Endothelial cell of umbilical vein (primary cell): ENCODE measurements at regions not wholly inside any gene's neighbourhood (a gene's known extent, or its start where the extent isn't known, plus 50 kb on each side); places are given as distances from the start of the nearest gene placed in this dataset.

Experiments used
- BruUV-seq: library from RNA; stranded (reverse); fragments of 400-500 nt; replicated peaks from 2 replicates; lab custom pipeline; 2021; lab: Mats Ljungman, UMichigan
- CTCF ChIA-PET: fragments of 300-600, 350-600 bp; sonication (Branson Sonifier 250); formaldehyde crosslinking; loops from one replicate; lab custom pipeline; 2021; ENCODE audit warnings: antibody characterized with exemption, inconsistent platforms; lab: Charles Lee
- POLR2A ChIA-PET: fragments of 300-600, 350-600 bp; sonication (Branson Sonifier 250); formaldehyde crosslinking; loops from one replicate; lab custom pipeline; 2021; ENCODE audit warnings: antibody characterized with exemption, inconsistent platforms; lab: Charles Lee
- DNase-seq: peaks from one replicate; pipeline ENCODE4 v3.0.0-alpha.2; 2011; ENCODE audit warnings: low read depth, low spot score
- FAIRE-seq: peaks from 2 replicates; lab custom pipeline; 2011; peaks lifted over from hg19 to GRCh38; lab: Jason Lieb, UNC
- H2AFZ ChIP-seq: 2 replicates; pipeline ENCODE4 v1.6.0; 2012; ENCODE audit warnings: low read depth, low read length, control low read depth, inconsistent platforms
- H3K27ac ChIP-seq: 2 replicates; pipeline ENCODE4 v1.5.1; 2011; ENCODE audit warnings: low read depth, mild to moderate bottlenecking, control low read depth, low read length, moderate library complexity; ENCODE audit not compliant: insufficient read depth
- H3K27me3 ChIP-seq, 2 experiments: 2 replicates each; pipeline versions ENCODE4 v1.6.0 to v1.6.1; 2011; ENCODE audit warnings: low read length in 2 of 2, mixed read lengths in 1 of 2; ENCODE audit not compliant: control insufficient read depth in 2 of 2, insufficient read depth in 2 of 2
- H3K36me3 ChIP-seq, 2 experiments: 2 replicates in 1 of 2; 3 replicates in 1 of 2; pipeline ENCODE4 v1.5.1; 2011; ENCODE audit warnings: low read length in 2 of 2, mild to moderate bottlenecking in 1 of 2, moderate library complexity in 1 of 2; ENCODE audit not compliant: control insufficient read depth in 2 of 2, insufficient read depth in 2 of 2; ENCODE audit errors: extremely low read depth in 1 of 2
- H3K4me1 ChIP-seq: 3 replicates; pipeline ENCODE4 v1.5.1; 2011; ENCODE audit warnings: mild to moderate bottlenecking, low read length; ENCODE audit not compliant: control insufficient read depth, insufficient read depth; ENCODE audit errors: extremely low read depth
- H3K4me2 ChIP-seq: 2 replicates; pipeline ENCODE4 v1.6.1; 2011; ENCODE audit warnings: low read length, control low read depth, mixed read lengths; ENCODE audit not compliant: insufficient read depth
- H3K4me3 ChIP-seq, 3 experiments: fragments of 200-600 bp in 1 of 3; sonication (generic), shearing (Covaris generic) in 1 of 3; replicated peaks in 1 of 3; 2 replicates each; pipeline ENCODE4 v1.5.1; 2011 to 2016; ENCODE audit warnings: control low read depth in 3 of 3, low read length in 3 of 3, mild to moderate bottlenecking in 2 of 3, inconsistent platforms in 1 of 3, low read depth in 1 of 3, moderate library complexity in 1 of 3; ENCODE audit not compliant: insufficient read depth in 1 of 3
- H3K79me2 ChIP-seq: 2 replicates; pipeline ENCODE4 v1.6.0; 2012; ENCODE audit warnings: low read length, inconsistent platforms; ENCODE audit not compliant: control insufficient read depth, insufficient read depth
- H3K9ac ChIP-seq: replicated peaks from 2 replicates; pipeline ENCODE3; 2011; ENCODE audit warnings: low read length, control low read depth; ENCODE audit not compliant: insufficient read depth; ENCODE audit errors: extremely low read depth
- H3K9me1 ChIP-seq: replicated peaks from 3 replicates; pipeline ENCODE4 v1.6.0; 2011; ENCODE audit warnings: mild to moderate bottlenecking, low read length; ENCODE audit not compliant: control insufficient read depth, insufficient read depth; ENCODE audit errors: extremely low read depth
- H3K9me3 ChIP-seq: replicated peaks from 2 replicates; pipeline ENCODE4 v1.5.1; 2012; ENCODE audit warnings: low read length, inconsistent platforms; ENCODE audit not compliant: control insufficient read depth, insufficient read depth
- H4K20me1 ChIP-seq: replicated peaks from 2 replicates; pipeline ENCODE3; 2011; ENCODE audit warnings: mild to moderate bottlenecking, low read length; ENCODE audit not compliant: control insufficient read depth, insufficient read depth; ENCODE audit errors: extremely low read depth
- EZH2 ChIP-seq: IDR thresholded peaks from 2 replicates; pipeline ENCODE4 v1.6.1; 2012; ENCODE audit warnings: borderline replicate concordance, low read depth, mild to moderate bottlenecking, moderate library complexity, low read length, inconsistent platforms; ENCODE audit not compliant: severe bottlenecking
- FOS ChIP-seq: IDR thresholded peaks from 2 replicates; pipeline ENCODE4 v1.6.1; 2011; ENCODE audit warnings: mild to moderate bottlenecking, low read length, moderate library complexity, borderline replicate concordance; ENCODE audit not compliant: insufficient read depth
- GATA2 ChIP-seq: IDR thresholded peaks from 2 replicates; pipeline ENCODE4 v1.7.0; 2011; ENCODE audit warnings: low read depth, mild to moderate bottlenecking, moderate library complexity, mixed read lengths, low read length; ENCODE audit not compliant: insufficient read length, insufficient read depth
- JUN ChIP-seq: IDR thresholded peaks from 2 replicates; pipeline ENCODE4 v1.6.1; 2011; ENCODE audit warnings: borderline replicate concordance, low read depth; ENCODE audit not compliant: insufficient read length, insufficient read depth
- MYC ChIP-seq: IDR thresholded peaks from one replicate; pipeline ENCODE4 v1.6.1; 2011; ENCODE audit warnings: mild to moderate bottlenecking, low read depth, low read length
- POLR2A ChIP-seq: IDR thresholded peaks from 2 replicates; pipeline ENCODE4 v1.6.1; 2012; ENCODE audit warnings: low read depth, mild to moderate bottlenecking, control low read depth, low read length
- POLR2AphosphoS5 ChIP-seq: IDR thresholded peaks from 2 replicates; pipeline ENCODE4 v1.6.1; 2012; ENCODE audit warnings: low read depth, mild to moderate bottlenecking, control low read depth, low read length, moderate library complexity; ENCODE audit not compliant: insufficient read depth
- dilution Hi-C: fragments of 300-500 bp; cut with MboI; formaldehyde crosslinking; loops from one replicate; pipeline ENCODE4 v1.15.0; 2019; ENCODE audit warnings: low sequenced_read_pairs; ENCODE audit not compliant: extremely low pct_ligation_motif_present
- intact Hi-C: fragments of 100-400 bp; cut with micrococcal nuclease; formaldehyde crosslinking; loops from one replicate; pipeline ENCODE4 v1.10.0; 2022
- TF ChIP-seq, protein P1 (sequence below): IDR thresholded peaks from 2 replicates; pipeline ENCODE4 v1.6.1; 2011; ENCODE audit not compliant: insufficient read depth, insufficient read length
- TF ChIP-seq, protein P2 (sequence below), 2 donors: IDR thresholded peaks; 1 replicate in 1 of 2; 2 replicates in 1 of 2; pipeline ENCODE4 v1.5.1; 2011; ENCODE audit warnings: low read length in 2 of 2, mild to moderate bottlenecking in 2 of 2, moderate library complexity in 2 of 2, control low read depth in 1 of 2, inconsistent platforms in 1 of 2, low read depth in 1 of 2; ENCODE audit not compliant: insufficient read depth in 1 of 2; ENCODE audit errors: extremely low read depth in 1 of 2

DNA sequence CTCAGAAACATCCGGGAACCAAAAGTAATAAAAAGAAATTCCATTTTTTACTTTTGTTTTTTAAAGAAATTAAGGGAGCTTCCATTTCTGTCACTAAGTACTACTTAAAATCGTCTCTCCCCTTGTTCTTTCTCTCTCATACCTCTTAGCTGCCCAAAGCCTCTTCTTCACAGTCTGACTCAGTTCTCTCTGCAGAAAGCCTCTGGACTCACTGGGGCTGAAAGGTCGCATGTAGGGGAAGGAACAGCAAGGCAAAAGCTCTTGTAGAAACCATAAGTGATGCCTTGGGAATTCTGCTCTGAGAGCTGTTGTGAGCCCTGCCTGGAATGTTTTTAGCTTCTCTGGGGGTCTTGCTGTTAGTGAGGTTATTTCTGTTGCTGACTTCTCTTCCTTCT, 100.8 kb upstream of the RANBP3L start:
- POLR2A ChIA-PET = no interaction called here
- Histone ChIP-seq H3K4me2 (no peak overlapping the region), H4K20me1 (no peaks in the 10 kb centered on the region), H3K36me3 (no peaks in the 10 kb centered on the region), H3K4me3 (no peak overlapping the region), H3K27me3 (no peaks in the 10 kb centered on the region), H3K9me3 (no peaks in the 10 kb centered on the region), H3K79me2 (no peaks in the 10 kb centered on the region), H3K4me1 (no peaks in the 10 kb centered on the region), H3K9me1 (no peaks in the 10 kb centered on the region), H2AFZ (no peak overlapping the region), H3K9ac (no peak overlapping the region), H3K27ac (no peak overlapping the region)
- dilution Hi-C loops = no loop called here
- intact Hi-C loops = loop anchor here (10.0 kb wide), 1 partner anchor 138 kb away; no protein-coding TSS in a partner anchor
- BruUV-seq = no TSS peak
- FAIRE-seq (no peak), DNase-seq (no peak)
- TF ChIP-seq EZH2 (no peak), JUN (no peak), POLR2A (no peak), GATA2 (no peak), POLR2AphosphoS5 (no peak), MYC (no peak), FOS (no peak)
- TF ChIP-seq, protein P1, sequence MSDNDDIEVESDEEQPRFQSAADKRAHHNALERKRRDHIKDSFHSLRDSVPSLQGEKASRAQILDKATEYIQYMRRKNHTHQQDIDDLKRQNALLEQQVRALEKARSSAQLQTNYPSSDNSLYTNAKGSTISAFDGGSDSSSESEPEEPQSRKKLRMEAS = no peak
- TF ChIP-seq, protein P2, sequence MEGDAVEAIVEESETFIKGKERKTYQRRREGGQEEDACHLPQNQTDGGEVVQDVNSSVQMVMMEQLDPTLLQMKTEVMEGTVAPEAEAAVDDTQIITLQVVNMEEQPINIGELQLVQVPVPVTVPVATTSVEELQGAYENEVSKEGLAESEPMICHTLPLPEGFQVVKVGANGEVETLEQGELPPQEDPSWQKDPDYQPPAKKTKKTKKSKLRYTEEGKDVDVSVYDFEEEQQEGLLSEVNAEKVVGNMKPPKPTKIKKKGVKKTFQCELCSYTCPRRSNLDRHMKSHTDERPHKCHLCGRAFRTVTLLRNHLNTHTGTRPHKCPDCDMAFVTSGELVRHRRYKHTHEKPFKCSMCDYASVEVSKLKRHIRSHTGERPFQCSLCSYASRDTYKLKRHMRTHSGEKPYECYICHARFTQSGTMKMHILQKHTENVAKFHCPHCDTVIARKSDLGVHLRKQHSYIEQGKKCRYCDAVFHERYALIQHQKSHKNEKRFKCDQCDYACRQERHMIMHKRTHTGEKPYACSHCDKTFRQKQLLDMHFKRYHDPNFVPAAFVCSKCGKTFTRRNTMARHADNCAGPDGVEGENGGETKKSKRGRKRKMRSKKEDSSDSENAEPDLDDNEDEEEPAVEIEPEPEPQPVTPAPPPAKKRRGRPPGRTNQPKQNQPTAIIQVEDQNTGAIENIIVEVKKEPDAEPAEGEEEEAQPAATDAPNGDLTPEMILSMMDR (IDR thresholded peaks at IDR 0.05; ENCODE audit: extremely low read depth in 1 of 2, insufficient read depth in 1 of 2, low read depth in 1 of 2, low read length in 2 of 2) = no peak
- CTCF ChIA-PET = interaction anchor here (1.2 to 2.0 kb wide), 3 partner anchors 11 to 324 kb away, joined by 3 to 5 read pairs (median 4); no protein-coding TSS in a partner anchor
